ENCODE measurements at regions not wholly inside any gene's neighbourhood (a gene's known extent, or its start where the extent isn't known, plus 50 kb on each side); places are given as distances from the start of the nearest gene placed in this dataset.
A peak's percentile ranks its signal among the peaks of the same experiment; 100 is the strongest.

DNA sequence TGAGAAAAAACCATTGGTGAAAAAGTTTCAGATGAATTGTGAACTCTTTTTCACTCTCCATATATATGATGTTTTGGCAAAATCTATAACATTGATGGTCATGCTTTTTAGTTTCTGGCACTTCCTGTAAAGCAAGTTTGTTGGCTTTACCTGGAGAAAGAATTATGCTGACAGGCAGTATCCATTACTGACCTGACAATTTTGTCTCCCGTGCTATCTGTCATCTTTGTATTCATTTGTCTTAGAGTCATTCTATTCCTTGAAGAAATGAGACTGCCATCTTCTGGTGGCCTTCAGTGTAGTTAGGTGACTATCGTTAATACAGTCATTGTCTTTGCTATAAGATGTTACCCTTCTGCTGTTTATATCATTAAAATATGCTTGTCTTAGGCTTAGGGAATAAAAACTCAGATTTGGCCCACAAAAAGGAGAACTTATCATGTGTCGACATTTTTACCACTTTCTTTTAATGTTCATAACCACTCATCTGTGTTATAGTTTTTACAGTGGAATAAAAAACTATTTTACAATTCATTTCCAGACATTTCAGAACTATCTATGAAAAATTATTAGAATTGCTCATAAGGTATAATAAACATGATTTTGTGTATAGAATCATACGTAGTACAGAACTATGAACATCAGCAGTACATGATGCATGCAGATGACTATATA lies 707.0 kb downstream of the EPM2A start:
- DNase-seq (ENCODE audit: extremely low read depth, low read depth): no peak
- TF ChIP-seq, protein P1, sequence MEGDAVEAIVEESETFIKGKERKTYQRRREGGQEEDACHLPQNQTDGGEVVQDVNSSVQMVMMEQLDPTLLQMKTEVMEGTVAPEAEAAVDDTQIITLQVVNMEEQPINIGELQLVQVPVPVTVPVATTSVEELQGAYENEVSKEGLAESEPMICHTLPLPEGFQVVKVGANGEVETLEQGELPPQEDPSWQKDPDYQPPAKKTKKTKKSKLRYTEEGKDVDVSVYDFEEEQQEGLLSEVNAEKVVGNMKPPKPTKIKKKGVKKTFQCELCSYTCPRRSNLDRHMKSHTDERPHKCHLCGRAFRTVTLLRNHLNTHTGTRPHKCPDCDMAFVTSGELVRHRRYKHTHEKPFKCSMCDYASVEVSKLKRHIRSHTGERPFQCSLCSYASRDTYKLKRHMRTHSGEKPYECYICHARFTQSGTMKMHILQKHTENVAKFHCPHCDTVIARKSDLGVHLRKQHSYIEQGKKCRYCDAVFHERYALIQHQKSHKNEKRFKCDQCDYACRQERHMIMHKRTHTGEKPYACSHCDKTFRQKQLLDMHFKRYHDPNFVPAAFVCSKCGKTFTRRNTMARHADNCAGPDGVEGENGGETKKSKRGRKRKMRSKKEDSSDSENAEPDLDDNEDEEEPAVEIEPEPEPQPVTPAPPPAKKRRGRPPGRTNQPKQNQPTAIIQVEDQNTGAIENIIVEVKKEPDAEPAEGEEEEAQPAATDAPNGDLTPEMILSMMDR (IDR thresholded peaks at IDR 0.05; ENCODE audit: low read depth, low read length): peak; percentile 58

- no peak for DNase-seq (ENCODE audit: extremely low read depth, low read depth)
- TF ChIP-seq, protein P1 (IDR thresholded peaks at IDR 0.05; ENCODE audit: low read depth, low read length): no peak
Observed at GRCh38 chr6:145031001-145031400, 704.3 kb downstream of the EPM2A start.

- no peak for DNase-seq (ENCODE audit: extremely low read depth, low read depth)
- TF ChIP-seq, protein P1 (IDR thresholded peaks at IDR 0.05; ENCODE audit: low read depth, low read length): no peak
Observed at GRCh38 chr6:145031962-145032361, 703.4 kb downstream of the EPM2A start.

DNA sequence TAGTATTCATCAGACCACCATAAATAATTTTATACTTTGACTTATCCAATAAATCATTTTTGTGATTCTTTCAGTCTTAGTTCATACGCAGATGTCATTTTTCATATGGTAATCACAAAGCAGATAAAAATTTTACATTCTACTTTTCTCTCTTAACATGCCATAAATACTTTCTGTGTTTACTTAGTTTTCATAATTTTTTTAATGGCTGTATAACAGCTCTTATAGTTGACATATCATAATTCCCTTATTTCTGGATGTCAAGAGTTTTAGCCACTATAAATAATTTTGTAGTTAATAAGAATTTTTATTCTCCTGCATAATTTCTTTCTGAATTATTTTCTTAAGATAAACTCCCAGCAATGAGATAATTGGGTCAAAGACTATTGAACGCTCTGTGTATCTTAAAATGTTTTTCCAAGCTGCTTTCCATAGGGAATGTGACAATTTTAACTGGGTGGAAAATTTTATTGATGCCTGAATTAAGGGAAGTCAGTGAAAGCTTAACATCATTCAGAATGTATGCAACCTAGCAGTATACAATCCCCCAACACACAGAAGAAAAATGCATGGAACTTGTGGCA lies 702.7 kb downstream of the EPM2A start:
- DNase-seq (ENCODE audit: extremely low read depth, low read depth): no peak
- TF ChIP-seq, protein P1 (IDR thresholded peaks at IDR 0.05; ENCODE audit: low read depth, low read length): no peak

GRCh38 chr6:145034664-145035063 lies 700.7 kb downstream of the EPM2A start:
- no peak for DNase-seq (ENCODE audit: extremely low read depth, low read depth)
- TF ChIP-seq, protein P1 (IDR thresholded peaks at IDR 0.05; ENCODE audit: low read depth, low read length): no peak

DNA sequence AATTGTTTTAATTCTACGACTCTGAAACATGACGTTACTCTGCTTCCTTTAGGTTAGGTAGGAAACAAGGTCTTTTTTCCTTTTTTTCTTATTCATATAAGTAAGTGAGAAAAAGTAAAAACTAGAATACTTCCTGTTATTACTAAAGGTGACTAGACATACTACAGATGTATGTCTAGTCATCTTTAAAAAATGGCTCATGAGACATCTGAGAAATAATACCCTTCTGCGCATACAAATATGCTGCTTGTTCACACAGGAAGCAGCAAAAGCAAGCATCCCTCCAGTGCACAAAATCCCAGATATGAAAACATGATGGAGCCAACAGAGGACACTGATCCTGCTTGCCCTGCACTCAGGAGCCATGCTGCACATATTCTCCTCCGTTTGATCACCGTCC lies 699.1 kb downstream of the EPM2A start:
- TF ChIP-seq, protein P1 (IDR thresholded peaks at IDR 0.05; ENCODE audit: low read depth, low read length): no peak
- no peak for DNase-seq (ENCODE audit: extremely low read depth, low read depth)

DNA sequence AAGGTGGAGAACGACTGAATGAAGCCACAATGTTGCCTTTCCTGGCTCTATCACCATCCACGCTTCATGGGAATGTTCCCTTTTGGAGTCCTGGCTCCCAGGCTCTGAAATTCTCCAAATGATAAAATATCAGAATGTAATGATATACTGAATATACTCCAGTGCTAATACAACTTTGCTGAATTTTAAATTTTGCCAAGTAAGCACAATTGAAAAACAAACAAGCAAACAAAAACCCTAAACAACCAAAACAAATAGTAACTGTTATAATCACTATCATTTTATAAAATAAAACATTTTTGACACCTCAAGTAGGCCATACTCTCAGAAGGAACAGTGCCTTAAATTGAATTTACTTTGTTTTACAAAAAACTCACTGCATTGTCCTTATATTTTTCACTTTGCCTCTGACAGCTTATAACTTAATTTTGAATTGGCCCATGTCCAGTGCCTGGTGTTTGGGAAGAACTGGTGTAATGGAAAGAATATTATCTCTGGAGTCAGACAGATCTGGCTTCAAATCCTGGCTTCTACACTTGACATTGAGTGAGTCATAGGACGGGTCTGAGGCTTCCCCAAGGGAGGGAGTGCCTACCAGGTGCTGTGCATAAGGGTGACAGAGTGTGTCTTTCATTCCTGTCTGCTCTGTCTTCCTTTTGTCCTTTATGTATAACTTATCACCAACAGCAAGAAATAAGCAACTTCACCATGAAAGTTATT lies 698.3 kb downstream of the EPM2A start:
- DNase-seq (ENCODE audit: extremely low read depth, low read depth): no peak
- TF ChIP-seq, protein P1 (IDR thresholded peaks at IDR 0.05; ENCODE audit: low read depth, low read length): no peak

Measured in AG09319 (cell line).